H1 (cell line): ENCODE measurements at regions not wholly inside any gene's neighbourhood (a gene's known extent, or its start where the extent isn't known, plus 50 kb on each side); places are given as distances from the start of the nearest gene placed in this dataset.

Experiments used
- CTCF ChIP-seq, 3 experiments: IDR thresholded peaks; 1 replicate in 2 of 3; 2 replicates in 1 of 3; pipeline versions ENCODE4 v1.5.1 to v1.6.1; 2011; ENCODE audit warnings: low read length in 3 of 3, mild to moderate bottlenecking in 3 of 3, inconsistent platforms in 2 of 3, low read depth in 1 of 3, moderate library complexity in 1 of 3; ENCODE audit not compliant: insufficient read depth in 1 of 3; ENCODE audit errors: control extremely low read depth in 1 of 3
- POLR2AphosphoS5 ChIP-seq: IDR thresholded peaks from 2 replicates; pipeline ENCODE4 v1.6.1; 2011; ENCODE audit warnings: low read depth, low read length
- ZNF274 ChIP-seq: IDR thresholded peaks from 2 replicates; pipeline ENCODE4 v1.7.0; 2012; ENCODE audit warnings: low read length, borderline replicate concordance; ENCODE audit errors: extremely low read depth

DNA sequence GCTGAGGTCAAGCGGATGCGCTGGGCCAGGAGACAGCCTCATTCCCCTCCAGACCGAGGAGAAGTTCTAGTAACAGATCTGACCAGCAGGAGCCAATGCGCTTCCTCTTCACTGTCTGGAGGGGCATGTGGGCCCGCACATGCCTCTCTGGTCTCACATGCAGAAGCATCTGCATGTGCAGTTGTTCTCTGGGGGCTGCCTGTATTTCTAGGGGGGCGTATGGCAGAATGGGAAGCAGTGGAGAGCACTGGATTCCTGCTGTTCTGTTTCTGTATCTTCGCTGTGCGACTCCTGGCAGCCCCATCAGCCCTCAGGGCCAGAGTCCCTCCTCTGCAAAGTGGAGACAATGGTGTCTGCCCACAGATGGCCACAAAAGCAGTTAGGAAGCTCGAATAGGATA, 170.4 kb upstream of the IQSEC1 start:
- TF ChIP-seq CTCF (IDR thresholded peaks at IDR 0.05; ENCODE audit: control extremely low read depth in 1 of 3, insufficient read depth in 1 of 3, low read depth in 1 of 3, low read length in 3 of 3) (no peak), POLR2AphosphoS5 (no peak), ZNF274 (no peak)
